ENCODE measurements at regions not wholly inside any gene's neighbourhood (a gene's known extent, or its start where the extent isn't known, plus 50 kb on each side); places are given as distances from the start of the nearest gene placed in this dataset.

- Histone ChIP-seq H3K27ac (ENCODE audit: low read depth in 1 of 3, low read length in 2 of 3) (no peak overlapping the region), H3K36me3 (ENCODE audit: control insufficient read depth in 3 of 3, insufficient read depth in 2 of 3, low read depth in 1 of 3, low read length in 3 of 3) (no peaks in the 10 kb centered on the region), H3K4me1 (ENCODE audit: control insufficient read depth in 3 of 3, insufficient read depth in 2 of 3, low read depth in 1 of 3, low read length in 2 of 3) (peaks cover 0 to 3% (median 0%) of the 10 kb centered on the region in 3 donors), H3K4me3 (ENCODE audit: low read depth in 1 of 3, low read length in 3 of 3) (no peak overlapping the region), H3K9me3 (ENCODE audit: control insufficient read depth in 2 of 2, insufficient read depth in 1 of 2, low read depth in 1 of 2, low read length in 1 of 2) (peaks cover 2 to 13% of the 10 kb centered on the region in 2 donors), H3K27me3 (ENCODE audit: control insufficient read depth in 3 of 3, insufficient read depth in 3 of 3, low read length in 3 of 3) (no peaks in the 10 kb centered on the region)
- FAIRE-seq = no peak
- WGBS, 3 donors = 82 to 83% (median 82%) methylated on average over 7 of the region's 7 CpGs
- no peak for DNase-seq
These were observed 350.2 kb downstream of the IRS2 start for GRCh38 chr13:109436055-109436622.

GRCh38 chr13:109431217-109431616 is 355.2 kb downstream of the IRS2 start:
- no peak overlapping the region for H3K4me3 ChIP-seq (ENCODE audit: low read depth in 1 of 3, low read length in 3 of 3)
- no peaks in the 10 kb centered on the region for H3K36me3 ChIP-seq (ENCODE audit: control insufficient read depth in 3 of 3, insufficient read depth in 2 of 3, low read depth in 1 of 3, low read length in 3 of 3)
- DNase-seq (no peak), FAIRE-seq (no peak)
- H3K9me3 ChIP-seq (ENCODE audit: control insufficient read depth in 2 of 2, insufficient read depth in 1 of 2, low read depth in 1 of 2, low read length in 1 of 2) = peaks cover 2 to 24% of the 10 kb centered on the region in 2 donors
- H3K4me1 ChIP-seq (ENCODE audit: control insufficient read depth in 3 of 3, insufficient read depth in 2 of 3, low read depth in 1 of 3, low read length in 2 of 3) = no peaks in the 10 kb centered on the region
- H3K27ac ChIP-seq (ENCODE audit: low read depth in 1 of 3, low read length in 2 of 3) = no peak overlapping the region
- 46 to 72% (median 49%) methylated on average over 2 of the region's 2 CpGs for WGBS, 3 donors
- peaks cover 0 to 2% (median 0%) of the 10 kb centered on the region in 3 donors for H3K27me3 ChIP-seq (ENCODE audit: control insufficient read depth in 3 of 3, insufficient read depth in 3 of 3, low read length in 3 of 3)

DNA sequence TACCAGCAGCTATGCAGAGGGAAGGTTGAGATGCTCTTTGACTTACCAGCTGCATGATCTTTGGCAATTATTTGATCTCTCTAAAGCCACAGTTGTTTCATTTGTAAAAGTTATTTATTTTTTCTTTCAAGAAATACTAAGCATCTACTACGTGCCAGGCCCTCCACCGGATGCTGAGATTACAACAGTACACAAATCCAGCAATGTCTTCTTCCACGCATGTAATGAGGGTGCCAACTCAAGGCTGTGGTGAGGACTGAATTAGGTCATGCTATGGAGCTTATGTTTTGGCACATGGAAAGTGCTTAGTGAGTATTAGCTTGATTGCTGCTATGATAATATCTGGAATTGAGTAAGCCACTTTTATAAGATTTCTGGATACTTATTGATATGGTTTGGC is 358.2 kb downstream of the IRS2 start:
- 84 to 93% (median 91%) methylated on average over 3 of the region's 3 CpGs for WGBS, 3 donors
- H3K9me3 ChIP-seq (ENCODE audit: control insufficient read depth in 2 of 2, insufficient read depth in 1 of 2, low read depth in 1 of 2, low read length in 1 of 2) = peaks cover 2 to 24% of the 10 kb centered on the region in 2 donors
- H3K4me3 ChIP-seq (ENCODE audit: low read depth in 1 of 3, low read length in 3 of 3) = no peak overlapping the region
- no peak for FAIRE-seq
- DNase-seq = no peak
- peaks cover 0 to 2% (median 0%) of the 10 kb centered on the region in 3 donors for H3K27me3 ChIP-seq (ENCODE audit: control insufficient read depth in 3 of 3, insufficient read depth in 3 of 3, low read length in 3 of 3)
- H3K27ac ChIP-seq (ENCODE audit: low read depth in 1 of 3, low read length in 2 of 3) = no peak overlapping the region
- H3K4me1 ChIP-seq (ENCODE audit: control insufficient read depth in 3 of 3, insufficient read depth in 2 of 3, low read depth in 1 of 3, low read length in 2 of 3) = no peaks in the 10 kb centered on the region
- no peaks in the 10 kb centered on the region for H3K36me3 ChIP-seq (ENCODE audit: control insufficient read depth in 3 of 3, insufficient read depth in 2 of 3, low read depth in 1 of 3, low read length in 3 of 3)

DNA sequence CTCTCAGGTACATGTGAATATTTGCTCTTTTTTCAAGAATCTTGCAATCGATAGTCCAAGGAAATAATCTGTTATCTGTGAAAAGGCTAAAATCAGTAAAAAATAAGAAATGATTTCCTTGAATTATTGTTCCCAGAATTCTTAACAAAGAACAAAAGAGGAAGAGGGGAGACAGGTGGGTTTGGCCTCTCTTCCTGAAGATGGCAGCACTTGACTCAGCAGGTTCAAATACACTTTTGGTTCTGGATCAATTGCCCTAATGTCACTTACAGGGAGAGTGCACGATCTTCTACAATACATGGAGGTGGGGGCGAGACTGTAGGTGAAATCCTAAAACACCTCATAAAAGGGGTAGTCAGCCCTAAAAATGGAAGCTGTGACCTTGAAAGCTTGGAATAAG is 358.7 kb downstream of the IRS2 start:
- DNase-seq (no peak), FAIRE-seq (no peak)
- Histone ChIP-seq H3K4me3 (ENCODE audit: low read depth in 1 of 3, low read length in 3 of 3) (no peak overlapping the region), H3K9me3 (ENCODE audit: control insufficient read depth in 2 of 2, insufficient read depth in 1 of 2, low read depth in 1 of 2, low read length in 1 of 2) (peaks cover 2 to 21% of the 10 kb centered on the region in 2 donors), H3K27ac (ENCODE audit: low read depth in 1 of 3, low read length in 2 of 3) (no peak overlapping the region), H3K4me1 (ENCODE audit: control insufficient read depth in 3 of 3, insufficient read depth in 2 of 3, low read depth in 1 of 3, low read length in 2 of 3) (no peaks in the 10 kb centered on the region), H3K27me3 (ENCODE audit: control insufficient read depth in 3 of 3, insufficient read depth in 3 of 3, low read length in 3 of 3) (peaks cover 0 to 2% (median 0%) of the 10 kb centered on the region in 3 donors), H3K36me3 (ENCODE audit: control insufficient read depth in 3 of 3, insufficient read depth in 2 of 3, low read depth in 1 of 3, low read length in 3 of 3) (no peaks in the 10 kb centered on the region)
- 70 to 82% (median 75%) methylated on average over 3 of the region's 3 CpGs for WGBS, 3 donors

DNA sequence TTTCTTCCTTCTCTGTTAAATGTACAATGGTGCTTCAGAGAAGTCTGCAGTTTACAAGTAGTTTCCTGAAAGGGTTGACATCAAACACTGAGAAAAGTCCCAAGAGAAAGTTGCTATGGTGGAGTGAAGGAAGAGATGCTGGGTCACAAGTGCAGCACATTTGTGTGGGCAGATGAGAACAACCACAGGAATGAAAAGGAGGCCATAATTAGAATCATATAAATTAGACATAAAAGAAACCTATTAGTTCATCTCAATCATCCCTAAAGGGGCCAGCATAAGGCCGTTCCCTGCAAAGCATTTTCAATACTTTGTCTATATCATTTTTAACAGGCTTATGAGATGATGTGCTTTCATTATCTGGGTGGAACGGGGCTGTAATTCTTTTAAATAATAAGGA is 359.2 kb downstream of the IRS2 start:
- Histone ChIP-seq H3K9me3 (ENCODE audit: control insufficient read depth in 2 of 2, insufficient read depth in 1 of 2, low read depth in 1 of 2, low read length in 1 of 2) (peaks cover 0 to 15% of the 10 kb centered on the region in 2 donors), H3K4me3 (ENCODE audit: low read depth in 1 of 3, low read length in 3 of 3) (no peak overlapping the region), H3K4me1 (ENCODE audit: control insufficient read depth in 3 of 3, insufficient read depth in 2 of 3, low read depth in 1 of 3, low read length in 2 of 3) (no peaks in the 10 kb centered on the region), H3K36me3 (ENCODE audit: control insufficient read depth in 3 of 3, insufficient read depth in 2 of 3, low read depth in 1 of 3, low read length in 3 of 3) (no peaks in the 10 kb centered on the region), H3K27ac (ENCODE audit: low read depth in 1 of 3, low read length in 2 of 3) (no peak overlapping the region), H3K27me3 (ENCODE audit: control insufficient read depth in 3 of 3, insufficient read depth in 3 of 3, low read length in 3 of 3) (peaks cover 0 to 3% (median 0%) of the 10 kb centered on the region in 3 donors)
- FAIRE-seq = no peak
- 74 to 84% (median 83%) methylated on average over 2 of the region's 2 CpGs for WGBS, 3 donors
- DNase-seq = no peak

- Histone ChIP-seq H3K4me1 (ENCODE audit: control insufficient read depth in 3 of 3, insufficient read depth in 2 of 3, low read depth in 1 of 3, low read length in 2 of 3) (no peaks in the 10 kb centered on the region), H3K27me3 (ENCODE audit: control insufficient read depth in 3 of 3, insufficient read depth in 3 of 3, low read length in 3 of 3) (peaks cover 0 to 4% (median 0%) of the 10 kb centered on the region in 3 donors), H3K4me3 (ENCODE audit: low read depth in 1 of 3, low read length in 3 of 3) (no peak overlapping the region), H3K27ac (ENCODE audit: low read depth in 1 of 3, low read length in 2 of 3) (no peak overlapping the region), H3K36me3 (ENCODE audit: control insufficient read depth in 3 of 3, insufficient read depth in 2 of 3, low read depth in 1 of 3, low read length in 3 of 3) (no peaks in the 10 kb centered on the region), H3K9me3 (ENCODE audit: control insufficient read depth in 2 of 2, insufficient read depth in 1 of 2, low read depth in 1 of 2, low read length in 1 of 2) (peaks cover 0 to 11% of the 10 kb centered on the region in 2 donors)
- 75 to 88% (median 81%) methylated on average over 1 of the region's 1 CpG for WGBS, 3 donors
- FAIRE-seq (no peak), DNase-seq (no peak)
These were observed 359.7 kb downstream of the IRS2 start for GRCh38 chr13:109426690-109426990.

DNA sequence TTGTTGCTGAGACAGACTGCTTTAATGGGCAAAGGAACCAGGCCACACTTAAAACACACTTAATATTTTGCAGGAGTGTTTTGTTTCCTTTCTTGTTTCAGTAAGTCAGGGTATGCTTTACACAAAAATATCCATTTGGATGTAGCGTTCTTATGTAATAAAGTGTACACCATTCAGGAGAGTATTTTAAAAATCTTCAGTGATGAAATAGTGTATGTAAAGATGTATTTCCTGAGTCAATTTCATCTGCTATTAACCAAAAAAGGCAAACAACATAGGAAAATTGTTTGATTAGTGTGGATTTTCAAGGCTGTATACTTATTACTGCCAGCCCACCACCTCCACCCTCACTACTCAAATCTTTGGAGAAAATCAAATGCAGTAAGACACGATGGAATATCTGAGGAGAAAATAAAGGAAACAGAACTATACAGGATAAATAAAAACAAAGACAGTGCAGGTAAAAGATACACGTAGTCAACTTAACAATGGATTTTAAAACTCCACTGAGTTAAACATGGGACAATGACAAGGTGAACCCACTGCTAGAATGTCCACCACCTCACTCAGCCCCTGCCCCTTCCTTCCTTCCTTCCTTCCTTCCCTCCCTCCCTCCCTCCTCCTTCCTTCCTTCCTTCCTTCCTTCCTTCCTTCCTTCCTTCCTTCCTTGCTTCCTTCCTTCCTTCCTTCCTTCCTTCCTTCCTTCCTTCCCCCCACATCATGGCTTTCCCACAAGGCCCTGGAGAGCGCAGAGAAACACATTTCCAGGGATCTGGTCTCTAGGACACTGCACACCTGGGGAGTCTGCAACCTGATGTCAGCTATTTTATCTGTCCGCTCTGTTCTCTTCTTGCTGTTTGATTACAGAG is 360.3 kb downstream of the IRS2 start:
- 70 to 84% (median 82%) methylated on average over 4 to 5 of the region's 5 CpGs for WGBS, 3 donors
- Histone ChIP-seq H3K27ac (ENCODE audit: low read depth in 1 of 3, low read length in 2 of 3) (no peak overlapping the region), H3K36me3 (ENCODE audit: control insufficient read depth in 3 of 3, insufficient read depth in 2 of 3, low read depth in 1 of 3, low read length in 3 of 3) (no peaks in the 10 kb centered on the region), H3K4me1 (ENCODE audit: control insufficient read depth in 3 of 3, insufficient read depth in 2 of 3, low read depth in 1 of 3, low read length in 2 of 3) (no peaks in the 10 kb centered on the region), H3K4me3 (ENCODE audit: low read depth in 1 of 3, low read length in 3 of 3) (no peak overlapping the region), H3K9me3 (ENCODE audit: control insufficient read depth in 2 of 2, insufficient read depth in 1 of 2, low read depth in 1 of 2, low read length in 1 of 2) (peaks cover 0 to 11% of the 10 kb centered on the region in 2 donors), H3K27me3 (ENCODE audit: control insufficient read depth in 3 of 3, insufficient read depth in 3 of 3, low read length in 3 of 3) (peaks cover 0 to 4% (median 0%) of the 10 kb centered on the region in 3 donors)
- no peak for DNase-seq
- no peak for FAIRE-seq

DNA sequence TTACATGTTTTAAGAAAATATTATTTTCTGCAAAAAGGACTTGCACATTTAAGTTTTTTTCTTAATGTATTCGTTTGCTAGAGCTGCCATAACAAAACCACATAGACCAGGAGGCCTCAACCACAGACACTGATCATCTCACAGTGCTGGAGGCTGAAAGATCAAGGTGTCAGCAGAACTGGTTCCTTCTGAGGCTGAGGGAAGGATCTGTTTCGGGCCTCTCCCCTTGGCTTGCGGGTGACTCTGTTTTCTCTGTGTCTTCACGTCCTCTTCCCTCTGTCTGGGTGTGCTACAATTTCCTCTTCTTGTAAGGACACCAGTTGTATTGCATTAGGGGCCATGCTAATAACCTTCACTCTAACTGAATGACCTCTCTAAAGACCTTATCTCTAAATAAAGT is 364.2 kb downstream of the IRS2 start:
- Histone ChIP-seq H3K27me3 (ENCODE audit: control insufficient read depth in 3 of 3, insufficient read depth in 3 of 3, low read length in 3 of 3) (peaks cover 0 to 2% (median 0%) of the 10 kb centered on the region in 3 donors), H3K36me3 (ENCODE audit: control insufficient read depth in 3 of 3, insufficient read depth in 2 of 3, low read depth in 1 of 3, low read length in 3 of 3) (no peaks in the 10 kb centered on the region), H3K4me1 (ENCODE audit: control insufficient read depth in 3 of 3, insufficient read depth in 2 of 3, low read depth in 1 of 3, low read length in 2 of 3) (no peaks in the 10 kb centered on the region), H3K4me3 (ENCODE audit: low read depth in 1 of 3, low read length in 3 of 3) (no peak overlapping the region), H3K27ac (ENCODE audit: low read depth in 1 of 3, low read length in 2 of 3) (no peak overlapping the region), H3K9me3 (ENCODE audit: control insufficient read depth in 2 of 2, insufficient read depth in 1 of 2, low read depth in 1 of 2, low read length in 1 of 2) (no peaks in the 10 kb centered on the region)
- DNase-seq = no peak
- FAIRE-seq = no peak
- 67 to 73% (median 69%) methylated on average over 4 of the region's 4 CpGs for WGBS, 3 donors

All from small intestine (tissue), 7 donors.